Mammary epithelial cell (primary cell): ENCODE measurements at regions not wholly inside any gene's neighbourhood (a gene's known extent, or its start where the extent isn't known, plus 50 kb on each side); places are given as distances from the start of the nearest gene placed in this dataset.

ENCODE experiments used
- EZH2 ChIP-seq: IDR thresholded peaks from 2 replicates; pipeline ENCODE4 v1.6.1; 2012; ENCODE audit warnings: low read length, inconsistent platforms, borderline replicate concordance
- TF ChIP-seq, protein P1 (sequence below), 2 donors: IDR thresholded peaks in 1 of 2; conservative IDR thresholded peaks in 1 of 2; 2 replicates each; pipeline ENCODE4 v1.5.1; 2011 to 2012; ENCODE audit warnings: inconsistent platforms in 2 of 2, low read length in 2 of 2, mild to moderate bottlenecking in 2 of 2, control low read depth in 1 of 2, low read depth in 1 of 2; ENCODE audit not compliant: insufficient read depth in 1 of 2; ENCODE audit errors: extremely low read depth in 1 of 2

DNA sequence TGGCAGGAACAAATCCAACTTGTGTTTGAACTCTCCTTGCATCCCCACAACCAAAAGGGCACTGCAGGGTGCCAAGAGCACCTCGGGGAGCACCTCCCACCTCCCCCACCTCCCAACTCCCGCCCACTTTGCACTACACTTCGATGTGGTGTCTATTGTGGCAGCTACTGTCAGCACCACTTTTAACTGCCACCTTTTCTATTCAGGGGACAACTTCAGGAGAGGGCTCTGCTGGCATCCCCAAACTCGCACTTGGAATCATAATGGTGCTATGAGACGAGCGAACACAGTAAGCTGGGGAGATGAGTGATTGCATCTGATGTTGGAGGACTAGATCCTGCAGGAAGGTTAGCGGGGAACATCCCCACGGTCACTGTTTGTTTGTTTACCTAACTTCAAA is 238.2 kb upstream of the PROX1 start:
- TF ChIP-seq, protein P1, sequence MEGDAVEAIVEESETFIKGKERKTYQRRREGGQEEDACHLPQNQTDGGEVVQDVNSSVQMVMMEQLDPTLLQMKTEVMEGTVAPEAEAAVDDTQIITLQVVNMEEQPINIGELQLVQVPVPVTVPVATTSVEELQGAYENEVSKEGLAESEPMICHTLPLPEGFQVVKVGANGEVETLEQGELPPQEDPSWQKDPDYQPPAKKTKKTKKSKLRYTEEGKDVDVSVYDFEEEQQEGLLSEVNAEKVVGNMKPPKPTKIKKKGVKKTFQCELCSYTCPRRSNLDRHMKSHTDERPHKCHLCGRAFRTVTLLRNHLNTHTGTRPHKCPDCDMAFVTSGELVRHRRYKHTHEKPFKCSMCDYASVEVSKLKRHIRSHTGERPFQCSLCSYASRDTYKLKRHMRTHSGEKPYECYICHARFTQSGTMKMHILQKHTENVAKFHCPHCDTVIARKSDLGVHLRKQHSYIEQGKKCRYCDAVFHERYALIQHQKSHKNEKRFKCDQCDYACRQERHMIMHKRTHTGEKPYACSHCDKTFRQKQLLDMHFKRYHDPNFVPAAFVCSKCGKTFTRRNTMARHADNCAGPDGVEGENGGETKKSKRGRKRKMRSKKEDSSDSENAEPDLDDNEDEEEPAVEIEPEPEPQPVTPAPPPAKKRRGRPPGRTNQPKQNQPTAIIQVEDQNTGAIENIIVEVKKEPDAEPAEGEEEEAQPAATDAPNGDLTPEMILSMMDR (conservative IDR thresholded peaks at IDR 0.05 in 1 of 2, IDR thresholded peaks at IDR 0.05 in 1 of 2; ENCODE audit: extremely low read depth in 1 of 2, insufficient read depth in 1 of 2, low read depth in 1 of 2, low read length in 2 of 2): no peak
- TF ChIP-seq EZH2: no peak
